Tibial artery (tissue), 4 donors: ENCODE measurements at regions not wholly inside any gene's neighbourhood (a gene's known extent, or its start where the extent isn't known, plus 50 kb on each side); places are given as distances from the start of the nearest gene placed in this dataset.

Experiments
- DNase-seq, 2 donors: peaks; one replicate each; pipeline ENCODE4 v3.0.0-alpha.2; 2019
- H3K27ac ChIP-seq, 2 donors: fragments of 200-600 bp; sonication (generic) in 1 of 2; 1 replicate in 1 of 2; 2 replicates in 1 of 2; pipeline ENCODE4 v1.5.1; 2018 to 2019; ENCODE audit warnings: mild to moderate bottlenecking in 1 of 2
- H3K27me3 ChIP-seq, 2 donors: fragments of 200-600 bp; sonication (generic) in 1 of 2; one replicate each; pipeline versions ENCODE4 v1.5.1 to v1.6.0; 2016 to 2019
- H3K36me3 ChIP-seq, 3 donors: fragments of 200-600 bp; sonication (generic) in 2 of 3; one replicate each; pipeline ENCODE4 v1.5.1; 2016 to 2019; ENCODE audit warnings: mild to moderate bottlenecking in 2 of 3
- H3K4me1 ChIP-seq, 4 donors: fragments of 200-600 bp; sonication (generic) in 2 of 4; 1 replicate in 3 of 4; 2 replicates in 1 of 4; pipeline ENCODE4 v1.5.1; 2016 to 2019
- H3K4me3 ChIP-seq, 2 donors: fragments of 200-600 bp; sonication (generic) in 1 of 2; 1 replicate in 1 of 2; 2 replicates in 1 of 2; pipeline ENCODE4 v1.5.1; 2018 to 2019; ENCODE audit warnings: mild to moderate bottlenecking in 2 of 2
- H3K9me3 ChIP-seq, 3 donors: fragments of 200-600 bp; sonication (generic) in 1 of 3; one replicate each; pipeline ENCODE4 v1.5.1; 2016 to 2019
- CTCF ChIP-seq, 2 experiments: fragments of 200-600 bp in 1 of 2; fragments of 450-650 bp in 1 of 2; IDR thresholded peaks; one replicate each; pipeline ENCODE4 v1.5.1; 2017 to 2019; ENCODE audit warnings: antibody characterized with exemption in 2 of 2, mild to moderate bottlenecking in 1 of 2, moderate library complexity in 1 of 2
- intact Hi-C: fragments of 100-400 bp; cut with DNase I; formaldehyde crosslinking; loops from one replicate; pipeline ENCODE4 v1.15.0; 2023; ENCODE audit warnings: low total_unique reads

- no peaks in the 10 kb centered on the region for H3K27me3 ChIP-seq
- no peaks in the 10 kb centered on the region for H3K36me3 ChIP-seq
- H3K4me3 ChIP-seq: no peak overlapping the region
- TF ChIP-seq CTCF (IDR thresholded peaks at IDR 0.05): no peak
- peaks cover 0 to 31% (median 8%) of the 10 kb centered on the region in 4 donors for H3K4me1 ChIP-seq
- no peak for DNase-seq
- H3K27ac ChIP-seq: no peak overlapping the region
- intact Hi-C loops: no loop called here
- no peaks in the 10 kb centered on the region for H3K9me3 ChIP-seq
Observed at GRCh38 chr9:88684845-88685244, 149.9 kb downstream of the NXNL2 start.

GRCh38 chr9:88685966-88686365 lies 151.0 kb downstream of the NXNL2 start:
- peaks cover 0 to 28% (median 4%) of the 10 kb centered on the region in 4 donors for H3K4me1 ChIP-seq
- H3K4me3 ChIP-seq: no peak overlapping the region
- intact Hi-C loops: no loop called here
- H3K36me3 ChIP-seq: no peaks in the 10 kb centered on the region
- no peak for DNase-seq
- H3K9me3 ChIP-seq: no peaks in the 10 kb centered on the region
- no peak overlapping the region for H3K27ac ChIP-seq
- no peak for TF ChIP-seq CTCF (IDR thresholded peaks at IDR 0.05)
- H3K27me3 ChIP-seq: no peaks in the 10 kb centered on the region

GRCh38 chr9:88689509-88690298 lies 154.7 kb downstream of the NXNL2 start:
- H3K27me3 ChIP-seq: no peaks in the 10 kb centered on the region
- H3K36me3 ChIP-seq: no peaks in the 10 kb centered on the region
- no peak for TF ChIP-seq CTCF (IDR thresholded peaks at IDR 0.05)
- no peak overlapping the region for H3K27ac ChIP-seq
- H3K4me3 ChIP-seq: no peak overlapping the region
- H3K4me1 ChIP-seq: peaks cover 0 to 13% (median 0%) of the 10 kb centered on the region in 4 donors
- no peak for DNase-seq
- H3K9me3 ChIP-seq: no peaks in the 10 kb centered on the region
- intact Hi-C loops: no loop called here

GRCh38 chr9:88690628-88691027 lies 155.7 kb downstream of the NXNL2 start:
- H3K4me3 ChIP-seq: no peak overlapping the region
- H3K9me3 ChIP-seq: no peaks in the 10 kb centered on the region
- H3K27ac ChIP-seq: no peak overlapping the region
- intact Hi-C loops: no loop called here
- DNase-seq: no peak
- no peaks in the 10 kb centered on the region for H3K27me3 ChIP-seq
- H3K36me3 ChIP-seq: no peaks in the 10 kb centered on the region
- peaks cover 0 to 13% (median 0%) of the 10 kb centered on the region in 4 donors for H3K4me1 ChIP-seq
- no peak for TF ChIP-seq CTCF (IDR thresholded peaks at IDR 0.05)

GRCh38 chr9:88691091-88691490 lies 156.1 kb downstream of the NXNL2 start:
- DNase-seq: no peak
- Histone ChIP-seq H3K9me3 (no peaks in the 10 kb centered on the region), H3K4me1 (peaks cover 0 to 13% (median 0%) of the 10 kb centered on the region in 4 donors), H3K36me3 (no peaks in the 10 kb centered on the region), H3K27ac (no peak overlapping the region), H3K4me3 (no peak overlapping the region), H3K27me3 (no peaks in the 10 kb centered on the region)
- no peak for TF ChIP-seq CTCF (IDR thresholded peaks at IDR 0.05)
- intact Hi-C loops: no loop called here
